HG02885 (cell line): ENCODE measurements at regions not wholly inside any gene's neighbourhood (a gene's known extent, or its start where the extent isn't known, plus 50 kb on each side); places are given as distances from the start of the nearest gene placed in this dataset.

Source experiments
- ATAC-seq: cut with Tn5 transposase; IDR thresholded peaks from one replicate; pipeline ENCODE4 v1.9.1; 2021; ENCODE audit warnings: mild to moderate bottlenecking; ENCODE audit not compliant: unreplicated experiment, poor library complexity

DNA sequence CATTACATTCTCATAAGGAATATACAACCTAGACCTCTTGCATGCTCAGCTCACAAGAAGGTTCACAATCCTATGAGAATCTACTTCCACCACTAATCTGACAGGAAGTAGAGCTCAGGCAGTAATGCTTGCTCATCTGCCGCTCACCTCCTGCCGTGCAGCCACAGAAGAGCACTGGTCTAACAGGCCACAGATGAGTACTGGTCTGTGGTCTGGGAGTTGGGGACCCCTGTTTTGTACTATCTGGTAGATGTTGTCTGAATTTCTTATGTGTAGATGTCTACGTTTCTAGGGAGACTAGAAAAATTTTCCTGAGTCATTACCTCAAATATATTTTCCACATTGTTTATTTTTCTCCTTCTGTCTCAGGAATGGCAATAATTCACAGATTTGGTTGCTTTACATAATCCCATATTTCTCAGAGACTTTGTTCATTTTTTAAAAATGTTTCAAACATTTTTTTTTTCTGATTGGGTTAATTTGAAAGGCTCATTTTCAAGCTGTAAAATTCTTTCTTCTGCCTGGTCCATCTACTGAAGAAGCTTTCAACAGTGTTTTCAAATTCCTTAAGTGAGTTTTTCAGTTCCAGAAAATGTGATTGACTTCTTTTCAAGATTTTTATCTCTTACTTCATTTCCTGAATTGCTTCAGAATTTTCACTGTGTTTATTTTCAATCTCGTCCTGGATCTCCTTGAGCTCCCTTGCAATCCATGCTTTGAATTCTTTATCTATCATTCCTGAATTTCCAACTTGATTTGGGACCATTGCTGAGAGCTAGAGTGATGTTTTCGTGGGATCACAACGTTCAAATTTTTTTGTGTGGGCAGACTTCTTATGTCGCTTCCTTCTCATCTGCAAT lies 1322.2 kb downstream of the PCDH9 start:
- no peak for ATAC-seq

DNA sequence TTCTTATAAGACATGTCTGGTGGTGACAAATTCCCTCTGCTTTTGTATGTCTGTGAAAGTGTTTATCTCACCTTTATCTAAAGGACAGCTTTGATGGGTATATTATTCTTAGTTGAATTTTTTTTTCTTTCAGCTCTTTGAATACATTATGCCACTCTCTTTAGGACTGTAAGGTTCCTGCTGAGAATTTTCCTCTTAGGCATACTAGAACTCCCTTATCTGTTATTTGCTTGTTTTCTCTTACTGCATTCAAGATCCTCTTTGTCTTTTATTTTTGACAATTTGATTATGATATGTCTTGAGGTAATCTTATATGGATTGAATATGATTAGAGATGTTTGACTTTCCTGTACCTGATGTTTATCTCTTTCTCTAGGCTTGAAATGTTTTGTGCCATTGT lies 1328.4 kb downstream of the PCDH9 start:
- no peak for ATAC-seq

DNA sequence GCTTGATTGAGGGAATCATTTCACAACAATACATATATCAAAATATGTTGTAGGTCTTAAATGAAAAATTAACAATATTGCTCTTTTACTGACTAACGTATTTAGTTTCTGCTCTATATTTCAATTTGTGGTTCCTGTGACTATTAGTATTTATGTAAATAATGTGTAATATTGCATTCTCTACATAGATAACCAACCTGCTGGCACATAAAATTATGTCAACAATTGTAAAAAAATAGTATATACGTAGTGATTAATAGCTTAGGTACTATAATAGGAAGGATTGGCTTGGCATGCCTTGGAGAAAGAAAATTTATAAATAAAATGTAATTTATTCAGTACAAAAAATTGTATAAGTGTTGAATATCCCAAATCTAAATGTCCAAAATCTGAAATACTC lies 1336.1 kb downstream of the PCDH9 start:
- ATAC-seq, result no peak

DNA sequence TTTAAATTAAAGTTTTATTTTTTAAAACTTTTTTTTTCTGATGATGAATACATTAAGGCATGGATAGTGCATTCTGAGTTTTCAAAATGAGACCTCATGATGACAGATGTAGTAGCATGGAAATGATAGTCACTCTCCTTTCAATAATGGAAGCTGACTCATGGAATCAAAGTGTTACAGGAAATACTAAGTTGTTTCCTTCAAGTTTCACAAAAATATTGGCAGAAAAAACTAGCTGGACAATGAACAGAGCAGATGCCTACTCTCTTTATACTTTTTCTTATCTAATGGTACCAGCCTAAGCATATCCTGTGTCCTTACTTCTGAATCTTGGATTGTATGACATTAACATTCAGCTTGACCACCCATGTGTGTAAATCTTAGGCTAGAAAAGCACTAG lies 1337.3 kb downstream of the PCDH9 start:
- no peak for ATAC-seq

DNA sequence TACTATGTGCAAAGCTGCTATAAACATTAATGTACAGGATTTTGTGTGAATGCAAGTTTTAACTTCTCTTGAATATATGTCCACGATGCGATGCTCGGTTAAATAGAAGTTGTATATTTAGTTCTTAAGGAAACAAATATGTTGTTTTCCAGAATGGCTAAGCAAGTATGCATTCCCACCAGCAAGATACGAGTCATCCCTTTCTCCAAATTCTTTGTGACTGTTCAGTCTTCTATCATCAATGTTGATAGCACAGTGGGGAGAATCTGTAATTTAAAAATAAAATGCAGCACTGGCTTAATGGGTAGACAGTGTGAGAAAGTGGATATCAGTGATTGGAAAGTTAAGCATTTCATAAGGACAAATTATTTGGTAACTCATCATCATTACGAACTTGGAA lies 1340.8 kb downstream of the PCDH9 start:
- no peak for ATAC-seq

DNA sequence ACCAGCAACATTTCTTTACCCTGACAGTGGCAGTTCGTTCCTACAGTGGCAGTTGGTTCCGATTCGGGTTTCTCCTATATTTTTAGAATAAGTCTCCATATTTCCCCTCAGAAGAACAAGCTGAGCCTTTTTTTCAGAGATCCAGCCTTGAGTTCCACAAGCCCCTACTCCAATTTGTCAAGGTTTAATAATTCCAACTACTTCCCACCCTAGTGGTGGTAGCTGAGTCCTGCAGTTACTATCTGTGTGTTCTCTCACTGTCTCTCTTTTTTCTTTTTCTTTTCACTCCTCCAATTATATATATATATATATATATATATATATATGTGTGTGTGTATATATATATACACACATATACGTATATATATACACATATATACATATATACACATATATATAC lies 1347.3 kb downstream of the PCDH9 start:
- ATAC-seq, result no peak

DNA sequence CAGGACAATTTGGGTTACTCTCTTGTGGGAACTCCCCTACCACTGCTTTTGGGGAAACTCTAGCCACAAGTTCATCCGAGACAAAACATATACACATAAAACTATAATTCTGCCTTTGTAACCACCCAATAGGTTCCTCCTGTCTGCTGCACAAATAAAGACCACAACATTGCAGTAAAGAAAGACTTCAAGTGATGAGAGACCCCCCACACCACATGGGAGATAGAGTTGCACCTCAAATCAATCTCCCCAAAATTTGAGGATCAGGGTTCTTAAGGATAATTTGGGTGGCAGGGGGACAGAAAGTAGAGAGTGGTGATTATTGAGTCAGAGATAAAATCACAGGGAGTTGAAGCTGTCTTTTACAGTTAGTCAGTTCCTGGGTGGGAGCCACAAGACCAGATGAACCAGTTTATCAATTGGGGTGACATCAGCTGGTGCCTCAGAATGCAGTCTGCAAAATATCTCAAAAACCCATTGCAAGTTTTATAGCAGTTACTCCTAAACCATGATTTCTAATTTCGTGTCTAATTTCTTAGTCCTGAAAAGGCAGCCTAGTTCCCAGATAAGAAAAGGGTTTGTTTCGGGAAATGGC lies 1348.5 kb downstream of the PCDH9 start:
- ATAC-seq, result no peak

DNA sequence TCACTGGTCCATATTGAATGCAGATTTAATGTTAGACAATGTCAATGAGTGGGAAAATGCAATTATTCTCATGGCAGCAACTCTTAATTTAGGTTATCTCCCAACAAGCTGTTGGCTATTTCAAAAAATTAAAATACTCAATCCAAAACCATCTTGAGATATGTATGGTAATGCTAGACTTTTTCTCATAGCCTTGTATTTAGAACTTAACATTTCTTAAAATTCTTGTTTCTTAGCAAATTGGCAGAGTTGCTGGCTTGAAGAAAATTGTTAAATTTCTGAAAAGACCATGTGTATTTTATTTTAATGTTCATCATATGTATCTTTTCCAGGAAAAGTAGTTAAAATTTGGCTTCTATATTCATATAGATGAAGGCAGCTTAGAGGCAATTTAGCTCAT lies 1355.1 kb downstream of the PCDH9 start:
- ATAC-seq, result no peak

DNA sequence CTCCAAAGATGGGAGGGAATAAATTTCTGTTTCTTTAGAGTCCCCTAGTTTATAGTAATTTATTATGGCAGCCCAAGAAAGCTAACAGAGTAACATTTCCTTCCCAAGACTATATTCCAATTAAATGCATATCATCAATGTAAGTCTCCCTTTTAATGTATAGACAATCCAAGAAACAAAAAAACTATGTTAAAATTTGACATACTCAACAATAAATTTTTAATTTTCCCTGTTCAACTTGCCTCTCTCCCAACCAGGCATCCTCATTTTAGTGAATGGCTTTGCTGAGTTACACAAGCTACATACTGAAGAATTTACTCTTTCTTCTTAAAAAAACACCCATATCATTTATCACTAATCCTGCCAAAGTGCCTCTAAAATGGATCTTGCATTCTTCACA lies 1357.7 kb downstream of the PCDH9 start:
- ATAC-seq, result no peak

DNA sequence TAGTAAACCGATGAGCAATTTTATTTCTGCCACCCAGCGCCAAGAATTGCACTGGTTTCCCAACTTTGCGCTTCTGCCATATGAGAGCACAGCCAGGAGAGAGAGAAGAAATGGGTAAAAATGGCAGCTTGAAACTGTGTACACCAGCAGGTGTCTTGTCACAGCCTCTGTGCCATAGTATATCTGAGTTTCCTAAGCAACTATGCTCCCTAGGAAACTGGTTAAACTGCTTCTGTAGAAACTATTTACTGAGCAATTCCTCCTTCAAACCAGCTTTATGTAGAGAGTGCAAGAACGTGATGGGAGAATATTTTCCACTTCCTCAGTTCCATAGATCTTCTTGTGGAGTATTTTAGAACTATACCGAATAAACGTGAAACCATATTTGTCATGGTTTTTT lies 1361.3 kb downstream of the PCDH9 start:
- no peak for ATAC-seq

DNA sequence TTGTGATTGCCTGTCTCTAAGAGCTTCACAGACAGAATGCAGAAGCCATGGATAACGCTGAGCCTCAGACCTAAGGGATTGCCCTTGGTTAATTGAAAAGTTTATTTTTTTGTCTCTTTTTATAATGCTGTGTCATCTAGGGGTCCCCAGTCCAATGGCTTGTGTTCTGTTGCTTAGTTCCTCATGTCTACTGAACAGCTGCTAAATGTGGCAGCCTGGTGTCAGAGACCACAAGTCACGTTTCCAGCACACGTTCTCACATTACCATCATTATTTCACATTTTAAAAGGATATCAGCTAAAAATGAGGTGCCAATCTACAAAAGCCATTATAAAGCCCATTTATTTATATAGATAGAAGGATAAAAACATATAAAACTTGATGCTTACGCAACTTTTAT lies 1362.0 kb downstream of the PCDH9 start:
- ATAC-seq, result no peak

DNA sequence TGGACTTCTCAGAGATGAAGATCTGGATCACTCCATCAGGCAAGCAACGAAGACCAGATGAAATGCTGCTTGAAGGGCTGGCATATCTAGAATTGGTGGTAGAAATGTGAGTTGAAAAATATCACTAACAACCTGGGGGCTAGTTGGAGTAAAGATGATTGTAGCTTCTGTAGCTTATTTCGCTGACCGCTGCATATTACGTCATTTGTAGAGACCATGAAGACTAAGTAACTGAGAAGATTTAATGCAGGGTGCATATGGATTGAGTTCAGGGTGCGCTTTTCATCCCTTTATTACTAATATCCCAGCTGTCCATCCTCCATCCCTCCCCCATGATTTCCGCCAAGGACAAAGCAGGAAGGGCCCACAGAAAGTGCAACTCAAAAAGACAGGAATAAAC lies 1364.0 kb downstream of the PCDH9 start:
- ATAC-seq, result no peak

DNA sequence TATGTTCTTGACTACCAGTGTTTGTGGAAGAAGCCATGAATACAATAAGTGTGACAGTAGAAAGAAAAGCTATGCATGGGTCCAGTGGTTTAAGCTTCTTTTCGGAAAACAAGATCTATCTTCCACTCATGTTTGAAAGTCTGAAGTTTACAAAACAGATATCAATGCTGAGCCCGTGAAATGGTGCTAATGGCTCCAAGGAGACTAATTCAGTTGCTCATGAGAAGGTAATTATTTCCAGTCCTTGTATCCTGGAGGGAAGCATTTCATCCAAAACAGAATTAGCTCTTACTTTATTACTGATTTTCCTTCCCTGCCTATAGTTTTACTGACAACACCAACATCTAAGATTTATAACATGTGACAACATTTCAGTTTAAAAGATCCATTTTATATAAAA lies 1364.9 kb downstream of the PCDH9 start:
- ATAC-seq, result no peak

DNA sequence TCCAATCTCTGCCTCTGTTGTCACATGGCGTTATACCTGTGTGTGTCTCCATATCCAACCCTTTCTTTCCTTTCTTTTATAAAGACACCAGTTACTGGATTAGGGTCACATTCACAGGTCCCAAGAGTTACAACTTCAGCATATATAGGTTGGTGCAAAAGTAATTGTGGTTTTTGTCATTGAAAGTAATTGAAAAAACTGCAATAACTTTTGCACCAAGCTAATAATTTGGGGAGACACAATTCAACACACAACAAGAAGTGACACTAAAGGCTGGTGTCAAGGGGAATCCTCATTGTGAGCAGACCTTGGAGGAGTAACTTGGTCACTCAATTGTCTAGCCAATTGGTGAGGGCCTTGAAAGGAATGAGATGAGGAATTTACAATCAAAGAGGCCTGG lies 1366.1 kb downstream of the PCDH9 start:
- ATAC-seq, result no peak

DNA sequence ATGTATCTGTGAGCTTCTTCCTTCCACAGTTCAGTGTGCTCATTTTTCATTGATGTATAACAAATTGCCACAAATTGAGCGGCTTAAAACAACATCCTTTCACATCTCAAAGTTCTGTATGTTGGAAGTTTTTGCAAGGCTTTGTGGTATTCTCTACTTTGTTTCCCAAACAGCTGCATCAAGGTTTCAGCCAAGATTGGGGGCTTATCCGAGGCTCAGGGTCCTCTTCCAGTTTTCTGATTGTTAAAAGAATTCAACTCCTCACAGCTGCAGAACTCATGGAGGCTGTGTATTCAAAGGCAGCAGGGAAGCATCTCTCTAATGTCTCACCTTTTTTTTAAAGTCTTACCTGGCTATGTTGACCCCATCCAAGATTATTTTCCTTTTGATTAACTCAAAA lies 1369.8 kb downstream of the PCDH9 start:
- ATAC-seq, result no peak

DNA sequence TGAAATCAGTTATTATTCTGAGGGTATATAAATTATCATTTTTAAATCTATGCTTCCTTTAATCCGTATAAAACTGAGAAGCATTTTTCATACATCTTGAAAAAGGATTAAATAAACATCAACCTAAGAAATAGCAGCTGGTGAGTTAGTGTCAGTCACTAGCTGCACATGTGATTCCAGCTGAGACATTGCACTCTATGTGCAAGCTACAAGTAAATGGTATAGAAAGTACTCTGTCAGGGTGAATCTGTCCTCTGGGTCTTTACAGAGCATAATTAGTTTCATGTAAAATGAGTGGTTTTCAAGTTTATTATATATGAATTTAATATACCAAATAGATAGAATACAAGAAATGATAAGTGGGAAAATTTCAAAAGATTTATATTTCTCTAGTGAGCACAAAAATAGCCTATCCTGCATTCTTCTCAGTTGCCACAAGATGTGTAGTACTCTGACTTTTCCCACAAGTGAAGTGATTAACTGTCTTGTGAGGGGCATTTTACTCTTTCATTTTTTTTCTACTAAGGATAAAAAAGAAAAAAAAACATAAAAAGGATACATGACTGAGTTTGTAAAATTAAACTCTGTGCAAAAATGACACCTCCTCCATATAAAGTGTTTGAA lies 1372.1 kb downstream of the PCDH9 start:
- no peak for ATAC-seq

DNA sequence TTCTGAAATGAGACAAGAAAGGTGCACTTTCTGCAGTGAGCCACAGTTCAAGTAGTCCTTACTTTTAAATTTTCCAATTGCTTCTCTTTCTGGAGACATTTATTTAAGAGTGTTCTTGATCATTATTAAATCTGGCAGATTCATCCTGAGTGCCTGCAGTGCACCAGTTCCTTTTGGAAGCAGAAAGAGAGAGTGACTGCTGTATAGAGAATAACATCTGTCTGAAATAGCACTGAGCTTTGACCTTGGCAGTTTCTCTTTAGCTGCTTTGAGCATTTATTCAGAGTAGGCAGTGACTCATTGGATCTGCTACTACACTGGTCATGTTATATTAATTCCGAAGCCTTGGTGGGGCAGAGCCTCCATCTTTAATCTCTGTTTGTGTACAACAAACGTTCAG lies 1373.7 kb downstream of the PCDH9 start:
- ATAC-seq, result no peak

DNA sequence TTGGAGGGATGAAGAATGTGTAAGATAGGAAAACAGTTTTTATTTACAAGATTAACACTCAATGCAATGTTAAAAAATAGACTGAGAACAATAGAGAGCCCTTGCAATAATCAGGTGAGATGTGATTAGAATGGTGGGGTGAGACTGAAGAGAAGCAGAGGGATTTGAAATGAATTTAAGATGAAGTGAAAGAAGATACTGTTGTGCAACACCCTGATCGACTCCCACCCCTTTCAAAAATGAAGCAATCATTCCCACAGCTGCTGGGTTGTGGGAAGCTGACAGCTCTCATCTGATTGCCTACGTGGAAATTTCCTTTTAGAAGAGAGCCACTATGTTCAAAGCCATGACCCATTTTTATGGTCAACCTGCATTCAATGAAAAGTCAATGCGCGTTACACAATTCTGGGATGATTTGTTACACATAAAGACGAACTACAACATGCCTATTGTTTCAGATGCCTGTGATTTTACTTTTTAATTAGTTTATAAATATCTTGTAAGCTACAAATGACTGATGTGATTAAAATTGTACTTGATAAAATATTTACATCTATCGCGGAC lies 1374.8 kb downstream of the PCDH9 start:
- no peak for ATAC-seq

DNA sequence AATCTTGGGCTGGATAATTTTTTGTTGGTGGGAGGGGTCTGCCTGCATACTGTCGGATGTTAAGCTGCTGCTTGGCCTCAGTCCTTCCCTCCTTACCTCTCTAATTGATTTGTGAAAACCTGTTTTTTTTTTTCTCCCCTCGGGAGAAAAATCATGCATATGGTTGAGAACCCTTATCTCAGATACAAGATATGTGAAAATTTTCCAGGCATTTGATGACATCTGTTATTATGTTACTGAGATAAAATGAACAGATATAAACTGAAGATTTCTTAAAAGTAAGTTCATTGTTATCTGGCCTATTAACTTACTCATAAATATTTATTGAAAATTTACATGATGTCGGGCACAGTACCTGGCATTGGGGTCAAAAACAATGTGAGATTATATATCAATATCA lies 1375.7 kb downstream of the PCDH9 start:
- no peak for ATAC-seq

DNA sequence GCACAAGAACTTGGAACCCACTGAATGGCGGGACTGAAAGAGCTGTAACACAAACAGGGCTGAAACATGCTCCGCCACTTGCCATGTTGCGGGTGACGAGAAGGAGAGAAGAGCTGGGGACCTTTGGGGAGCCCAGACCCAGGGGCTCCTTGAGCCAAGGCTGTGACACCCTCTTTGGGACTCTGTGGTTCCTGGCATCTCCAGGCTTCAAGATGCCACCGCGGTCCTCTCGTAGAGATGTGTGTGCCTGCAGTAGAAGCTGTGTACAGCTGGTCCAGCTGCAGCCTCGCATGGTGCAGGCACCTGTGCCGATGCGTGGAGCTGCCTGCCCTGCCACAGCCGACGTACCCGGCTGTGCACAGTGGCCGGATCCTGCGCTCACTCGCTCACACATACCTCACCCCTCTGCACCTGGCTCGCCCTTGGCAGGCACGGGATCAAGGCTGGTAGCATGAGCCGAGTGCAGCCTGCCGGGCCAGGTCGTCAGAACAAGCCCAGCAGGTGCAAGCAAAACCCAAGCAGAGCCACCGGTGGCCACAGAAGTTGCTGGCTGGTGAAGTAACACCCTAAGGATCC lies 1385.8 kb downstream of the PCDH9 start:
- ATAC-seq, result no peak

DNA sequence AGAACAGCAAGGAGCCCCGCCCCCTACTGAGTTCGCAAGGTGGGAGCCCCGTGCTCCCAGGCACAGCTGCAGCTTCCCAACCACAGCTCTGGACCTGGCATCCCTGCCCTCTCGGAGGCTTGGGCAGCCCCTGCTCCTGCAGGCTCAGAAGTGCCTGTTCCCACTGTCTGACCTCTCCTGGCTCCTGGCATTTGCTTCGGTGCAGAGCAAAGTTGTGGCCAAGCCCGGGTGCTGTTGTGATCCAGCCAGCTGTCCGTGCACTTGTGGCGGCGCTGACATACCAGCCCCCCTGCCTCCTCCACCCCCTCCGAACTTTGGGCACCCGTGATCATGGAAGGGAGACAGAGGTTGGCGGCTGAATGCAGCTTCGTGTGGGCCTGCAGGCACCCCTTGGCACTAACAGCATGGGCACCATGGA lies 1386.8 kb downstream of the PCDH9 start:
- no peak for ATAC-seq
